GM12878 (cell line): ENCODE measurements at regions not wholly inside any gene's neighbourhood (a gene's known extent, or its start where the extent isn't known, plus 50 kb on each side); places are given as distances from the start of the nearest gene placed in this dataset.

Source experiments
- ATAC-seq: fragments of 200-7000 bp; cut with Tn5 transposase; 3 replicates; pipeline ENCODE4 v1.9.1; 2020; ENCODE audit warnings: mild to moderate bottlenecking, moderate library complexity
- BruUV-seq: library from RNA; stranded (reverse); fragments of 400-500 nt; replicated peaks from 2 replicates; lab custom pipeline; 2021; lab: Mats Ljungman, UMichigan
- CTCF ChIA-PET: fragments of 300-600 bp; sonication (Branson Sonifier 250); formaldehyde crosslinking; extraction: SDS; loops from one replicate; lab custom pipeline; 2021; ENCODE audit warnings: inconsistent platforms; lab: Yijun Ruan, JAX
- POLR2A ChIA-PET: fragments of 350-600 bp; formaldehyde crosslinking; extraction: SDS; loops from one replicate; lab custom pipeline; 2021; ENCODE audit warnings: inconsistent platforms; lab: Charles Lee
- RAD21 ChIA-PET: fragments of 300-600 bp; sonication (Branson Sonifier 250); formaldehyde crosslinking; loops from one replicate; lab custom pipeline; 2023; ENCODE audit warnings: antibody characterized with exemption; ENCODE audit not compliant: unreplicated experiment; lab: Charles Lee
- SMC1A ChIA-PET: fragments of 300-600 bp; sonication (Branson Sonifier 250); formaldehyde crosslinking; loops from one replicate; lab custom pipeline; 2023; ENCODE audit not compliant: unreplicated experiment, uncharacterized antibody; lab: Charles Lee
- DNase-seq: peaks from one replicate; pipeline ENCODE4 v3.0.0-alpha.2; 2011; ENCODE audit warnings: low read depth, low spot score
- FAIRE-seq: peaks from 3 replicates; lab custom pipeline; 2011; peaks lifted over from hg19 to GRCh38; lab: Jason Lieb, UNC
- H2AFZ ChIP-seq: 2 replicates; pipeline ENCODE4 v1.6.0; 2011; ENCODE audit warnings: low read depth, low read length, control low read depth; ENCODE audit not compliant: control insufficient read depth
- H3K27ac ChIP-seq: 2 replicates; pipeline ENCODE4 v1.5.1; 2011; ENCODE audit warnings: control low read depth; ENCODE audit not compliant: control insufficient read depth, insufficient read depth
- H3K27me3 ChIP-seq, 2 experiments: replicated peaks in 1 of 2; 2 replicates each; pipeline versions ENCODE4 v1.6.0 to v1.6.1; 2011; ENCODE audit warnings: low read length in 1 of 2; ENCODE audit not compliant: control insufficient read depth in 2 of 2, insufficient read depth in 2 of 2
- H3K36me3 ChIP-seq, 2 experiments: 2 replicates each; pipeline ENCODE4 v1.5.1; 2011; ENCODE audit warnings: low read length in 1 of 2; ENCODE audit not compliant: control insufficient read depth in 2 of 2, insufficient read depth in 2 of 2
- H3K4me1 ChIP-seq: 2 replicates; pipeline ENCODE4 v1.6.1; 2011; ENCODE audit warnings: mild to moderate bottlenecking, low read length, moderate library complexity, mixed read lengths; ENCODE audit not compliant: control insufficient read depth, insufficient read depth
- H3K4me2 ChIP-seq: 2 replicates; pipeline ENCODE4 v1.6.0; 2011; ENCODE audit warnings: control low read depth; ENCODE audit not compliant: control insufficient read depth, insufficient read depth
- H3K4me3 ChIP-seq: fragments of 200-600 bp; sonication (generic); 2 replicates; pipeline ENCODE4 v1.5.1; 2016
- H3K79me2 ChIP-seq: 2 replicates; pipeline ENCODE4 v1.6.0; 2011; ENCODE audit warnings: low read length; ENCODE audit not compliant: control insufficient read depth, insufficient read depth
- H3K9ac ChIP-seq: 2 replicates; pipeline ENCODE4 v1.8.0; 2011; ENCODE audit warnings: low read length, control low read depth, mixed read lengths; ENCODE audit not compliant: control insufficient read depth, insufficient read depth
- H3K9me3 ChIP-seq: replicated peaks from 3 replicates; pipeline ENCODE4 v1.5.1; 2011; ENCODE audit warnings: mild to moderate bottlenecking, low read length; ENCODE audit not compliant: control insufficient read depth, insufficient read depth
- H4K20me1 ChIP-seq: 2 replicates; pipeline ENCODE4 v1.6.0; 2011; ENCODE audit not compliant: control insufficient read depth, insufficient read depth
- JUND ChIP-seq: IDR thresholded peaks from 2 replicates; pipeline ENCODE4 v1.6.1; 2012; ENCODE audit warnings: low read depth, mild to moderate bottlenecking, low read length, improper control_type of control experiment, moderate library complexity
- RB1 ChIP-seq: fragments of 450-650 bp; formaldehyde crosslinking; IDR thresholded peaks from 2 replicates; pipeline ENCODE4 v1.6.1; 2017; ENCODE audit warnings: mild to moderate bottlenecking, borderline replicate concordance
- SIX5 ChIP-seq: IDR thresholded peaks from 2 replicates; pipeline ENCODE4 v1.6.1; 2011; ENCODE audit warnings: mild to moderate bottlenecking, low read depth, low read length, moderate library complexity; ENCODE audit not compliant: severe bottlenecking
- WGBS: methylation state at CpG from one replicate; pipeline ENCODE4 v1.1.6; 2016; ENCODE audit warnings: low lambda C conversion rate; ENCODE audit not compliant: insufficient replicate concordance, insufficient coverage; ENCODE audit errors: missing lambda C conversion rate; 5-methylcytosine and 5-hydroxymethylcytosine counted together
- in situ Hi-C: fragments of 300-500 bp; cut with MboI; formaldehyde crosslinking; loops from 9 replicates; pipeline ENCODE4 v1.14.3; 2018; ENCODE audit warnings: mixed read lengths
- intact Hi-C: fragments of 100-400 bp; cut with micrococcal nuclease; formaldehyde crosslinking; loops from one replicate; pipeline ENCODE4 v1.14.2; 2022; ENCODE audit not compliant: unreplicated experiment
- TF ChIP-seq, protein P1 (sequence below): fragments of 450-650 bp; IDR thresholded peaks from 2 replicates; pipeline ENCODE4 v1.6.1; 2017; ENCODE audit warnings: mild to moderate bottlenecking, low read depth, inconsistent platforms; ENCODE audit not compliant: poor library complexity, severe bottlenecking

DNA sequence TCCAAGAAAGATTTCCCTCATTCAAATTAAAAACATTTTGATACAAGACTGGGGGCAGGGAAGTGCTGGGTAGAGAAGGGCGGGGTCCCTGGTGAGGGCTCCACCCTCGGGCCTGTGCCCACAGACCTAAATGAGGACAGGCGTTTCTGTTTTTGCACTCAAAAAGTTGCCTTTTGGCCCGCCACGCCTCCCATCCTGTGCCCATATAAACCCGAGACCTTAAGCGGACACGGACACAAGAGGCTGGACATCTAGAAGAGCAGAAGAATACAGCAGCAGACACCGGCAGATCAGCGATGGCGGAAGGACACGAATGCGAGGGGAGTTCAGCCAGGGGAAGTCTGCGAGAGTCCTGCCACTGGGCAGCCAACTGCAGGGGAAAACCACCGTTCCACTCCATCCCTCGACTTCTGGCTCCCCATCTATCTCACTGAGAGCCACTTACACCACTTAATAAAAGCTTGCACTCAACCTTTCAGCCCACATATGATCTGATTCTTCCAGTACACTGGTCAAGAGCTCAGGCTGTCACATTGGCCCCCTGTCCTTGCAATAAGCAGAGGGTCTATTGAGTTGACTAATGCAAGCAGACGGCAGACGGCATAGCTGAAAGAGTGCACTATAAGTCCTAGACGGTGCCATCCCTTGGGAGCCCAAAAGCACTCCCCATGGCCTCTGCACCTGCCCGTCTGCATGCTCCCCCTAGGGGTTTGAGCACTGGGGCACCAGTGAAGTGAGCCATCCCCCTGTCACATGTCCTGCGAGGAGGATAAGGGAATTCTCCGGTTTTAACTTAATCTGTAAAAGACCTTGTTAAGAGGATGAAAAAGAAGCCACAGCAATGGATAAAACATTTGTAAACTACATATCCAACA, 181.8 kb upstream of the PRSS1 start:
- RAD21 ChIA-PET, result no interaction called here

More for the DNA sequence above, 181.8 kb upstream of the PRSS1 start:
- H3K4me2 ChIP-seq, result no peak overlapping the region
- no peaks in the 10 kb centered on the region for H3K9me3 ChIP-seq
- WGBS, result 27% methylated on average over 20 of the region's 22 CpGs
- no peak overlapping the region for H3K4me3 ChIP-seq
- H3K27ac ChIP-seq, result no peak overlapping the region
- no TSS peak for BruUV-seq
- H2AFZ ChIP-seq, result no peak overlapping the region
- intact Hi-C loops (no loop called here), in situ Hi-C loops (no loop called here)
- no peaks in the 10 kb centered on the region for H4K20me1 ChIP-seq
- ATAC-seq (peak; percentile 26; the same call in 1 of the 3 replicates), DNase-seq (no peak), FAIRE-seq (no peak)
- no peak overlapping the region for H3K9ac ChIP-seq
- POLR2A ChIA-PET, result no interaction called here
- H3K4me1 ChIP-seq, result no peaks in the 10 kb centered on the region
- TF ChIP-seq SIX5 (no peak), RB1 (no peak), JUND (no peak)
- TF ChIP-seq, protein P1, sequence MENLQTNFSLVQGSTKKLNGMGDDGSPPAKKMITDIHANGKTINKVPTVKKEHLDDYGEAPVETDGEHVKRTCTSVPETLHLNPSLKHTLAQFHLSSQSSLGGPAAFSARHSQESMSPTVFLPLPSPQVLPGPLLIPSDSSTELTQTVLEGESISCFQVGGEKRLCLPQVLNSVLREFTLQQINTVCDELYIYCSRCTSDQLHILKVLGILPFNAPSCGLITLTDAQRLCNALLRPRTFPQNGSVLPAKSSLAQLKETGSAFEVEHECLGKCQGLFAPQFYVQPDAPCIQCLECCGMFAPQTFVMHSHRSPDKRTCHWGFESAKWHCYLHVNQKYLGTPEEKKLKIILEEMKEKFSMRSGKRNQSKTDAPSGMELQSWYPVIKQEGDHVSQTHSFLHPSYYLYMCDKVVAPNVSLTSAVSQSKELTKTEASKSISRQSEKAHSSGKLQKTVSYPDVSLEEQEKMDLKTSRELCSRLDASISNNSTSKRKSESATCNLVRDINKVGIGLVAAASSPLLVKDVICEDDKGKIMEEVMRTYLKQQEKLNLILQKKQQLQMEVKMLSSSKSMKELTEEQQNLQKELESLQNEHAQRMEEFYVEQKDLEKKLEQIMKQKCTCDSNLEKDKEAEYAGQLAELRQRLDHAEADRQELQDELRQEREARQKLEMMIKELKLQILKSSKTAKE, result no peak
- CTCF ChIA-PET, result interaction anchor here (0.6 to 2.9 kb wide), 5 partner anchors 9 to 43 kb away, joined by 3 to 8 read pairs (median 4); no protein-coding TSS in a partner anchor
- no peaks in the 10 kb centered on the region for H3K36me3 ChIP-seq
- H3K27me3 ChIP-seq, result no peaks in the 10 kb centered on the region
- SMC1A ChIA-PET, result interaction anchor here (1.5 kb wide), 1 partner anchor 16 kb away, joined by 3 read pairs; no protein-coding TSS in a partner anchor
- no peaks in the 10 kb centered on the region for H3K79me2 ChIP-seq
